ENCODE measurements at regions not wholly inside any gene's neighbourhood (a gene's known extent, or its start where the extent isn't known, plus 50 kb on each side); places are given as distances from the start of the nearest gene placed in this dataset.
"Not testable (repeated sequence)": the region's sequence is repeated elsewhere in the genome, so short reads cannot be mapped to it uniquely, and the experiment has no call there.

DNA sequence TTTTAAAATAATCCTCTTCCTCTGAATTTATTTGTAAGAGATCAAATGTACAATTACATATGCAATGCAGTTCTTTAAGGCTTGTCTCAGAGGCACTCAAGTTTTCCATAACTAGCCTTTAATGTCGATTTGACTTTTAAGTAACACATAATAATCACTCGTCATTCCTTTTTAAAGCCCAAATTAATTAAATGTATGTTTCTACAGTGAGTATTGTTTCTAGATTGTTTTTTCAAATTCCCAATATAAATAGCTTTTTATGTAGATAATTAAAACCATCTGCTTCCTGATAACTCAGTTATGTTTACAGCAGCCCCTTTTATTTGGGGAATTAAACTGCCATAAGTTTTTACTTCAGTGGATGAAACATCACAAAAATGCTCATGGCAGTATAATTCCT, 185.1 kb downstream of the ETNK1 start:
- no peak for DNase-seq (ENCODE audit: low spot score)

DNA sequence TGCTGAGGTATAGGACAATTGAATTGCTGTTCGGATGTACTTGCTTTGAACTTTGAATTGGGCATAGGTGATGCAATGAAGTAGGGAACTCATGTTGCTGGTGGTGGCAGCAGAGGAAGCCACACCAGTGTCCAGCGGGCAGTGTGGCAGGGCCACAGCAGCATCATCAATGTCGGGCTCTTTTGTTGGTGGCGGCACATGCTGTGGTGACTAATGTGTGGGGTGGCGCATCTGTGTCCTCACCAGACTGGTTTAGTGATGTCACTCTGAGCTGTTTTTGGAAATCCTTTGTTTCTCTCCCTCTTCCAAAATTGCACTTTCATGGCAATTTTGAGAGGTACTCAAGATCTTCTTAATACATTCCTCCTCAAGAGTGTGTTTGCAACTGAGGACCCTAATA, 187.6 kb downstream of the ETNK1 start:
- no peak for DNase-seq (ENCODE audit: low spot score)

DNA sequence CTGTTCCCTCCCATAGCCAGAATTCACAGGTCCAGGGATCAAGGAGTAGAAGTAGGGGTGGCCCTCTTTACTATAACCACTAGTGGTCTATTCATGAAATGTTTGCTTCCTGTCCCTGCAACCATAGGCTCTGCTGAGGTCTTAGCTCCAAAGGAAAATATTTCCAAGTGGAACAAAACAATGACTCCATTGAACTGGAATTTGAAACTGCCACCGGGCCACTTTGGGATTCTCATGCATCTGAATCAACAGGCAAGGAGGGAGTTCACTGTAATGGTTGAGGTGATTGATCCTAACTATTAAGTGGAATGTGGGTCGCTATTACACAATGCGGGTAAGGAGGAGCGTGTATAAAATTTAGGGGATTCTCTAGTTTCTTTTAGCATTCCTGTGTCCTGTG, 197.0 kb downstream of the ETNK1 start:
- no peak for DNase-seq (ENCODE audit: low spot score)

DNA sequence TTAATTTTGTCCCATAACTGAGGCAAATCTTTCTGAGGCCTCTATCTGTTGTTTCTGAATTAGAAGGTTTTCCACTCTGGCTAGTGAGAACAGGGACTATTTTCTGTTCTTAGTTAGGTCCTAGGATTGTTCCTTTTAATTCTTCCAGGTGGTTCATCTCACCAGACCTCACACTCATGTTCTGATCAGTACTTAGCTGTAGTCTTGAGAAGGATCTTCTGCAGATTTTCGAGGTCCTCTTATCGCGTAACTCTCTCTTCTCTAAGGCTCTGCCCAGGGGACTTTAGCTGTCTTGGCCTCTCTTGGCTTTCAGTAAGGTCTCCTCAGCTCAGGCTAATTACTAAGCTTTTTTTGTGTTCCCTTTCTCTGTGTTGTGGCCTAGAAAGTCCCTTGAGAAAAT, 201.1 kb downstream of the ETNK1 start:
- DNase-seq (ENCODE audit: low spot score): no peak

DNA sequence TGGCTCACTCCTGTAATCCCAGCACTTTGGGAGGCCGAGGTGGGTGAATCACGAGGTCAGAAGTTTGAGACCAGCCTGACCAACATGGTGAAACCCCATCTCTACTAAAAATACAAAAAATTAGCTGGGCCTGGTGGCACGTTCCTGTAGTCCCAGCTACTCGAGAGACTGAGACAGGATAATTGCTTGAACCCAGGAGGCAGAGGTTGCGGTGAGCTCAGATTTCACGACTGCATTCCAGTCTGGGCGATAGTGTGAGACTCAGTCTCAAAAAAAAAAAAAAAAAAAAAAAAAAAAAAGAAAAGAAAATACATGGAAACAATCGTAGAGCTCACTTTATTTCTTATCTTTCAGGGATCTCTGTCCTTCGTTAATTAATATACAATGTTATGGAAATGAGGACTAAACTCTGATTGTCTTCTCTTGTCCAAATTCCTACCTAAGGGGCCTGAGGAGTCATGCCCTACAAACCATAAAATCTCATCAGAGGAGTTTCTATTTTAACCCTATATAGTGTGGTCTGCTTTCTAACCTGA, 201.5 kb downstream of the ETNK1 start:
- not testable (repeated sequence) for DNase-seq (ENCODE audit: low spot score)

DNA sequence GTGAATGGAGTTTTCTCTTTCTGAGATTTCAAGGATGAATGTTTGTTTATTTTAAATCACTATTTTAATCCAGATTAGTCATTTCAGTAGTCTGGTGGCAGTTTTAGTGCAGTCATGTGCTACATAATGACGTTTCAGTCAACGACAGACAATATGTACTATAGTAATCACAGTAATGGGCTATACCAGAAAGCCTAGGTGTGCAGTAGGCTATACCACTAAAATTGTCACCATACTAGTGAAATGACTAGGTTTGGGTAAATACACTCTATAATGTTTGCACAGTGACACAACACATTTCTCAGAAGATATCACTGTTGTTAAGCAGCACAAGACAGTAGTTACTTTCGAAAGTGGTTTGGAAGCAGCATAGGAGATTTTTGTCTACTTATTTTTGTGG, 203.1 kb downstream of the ETNK1 start:
- no peak for DNase-seq (ENCODE audit: low spot score)

DNA sequence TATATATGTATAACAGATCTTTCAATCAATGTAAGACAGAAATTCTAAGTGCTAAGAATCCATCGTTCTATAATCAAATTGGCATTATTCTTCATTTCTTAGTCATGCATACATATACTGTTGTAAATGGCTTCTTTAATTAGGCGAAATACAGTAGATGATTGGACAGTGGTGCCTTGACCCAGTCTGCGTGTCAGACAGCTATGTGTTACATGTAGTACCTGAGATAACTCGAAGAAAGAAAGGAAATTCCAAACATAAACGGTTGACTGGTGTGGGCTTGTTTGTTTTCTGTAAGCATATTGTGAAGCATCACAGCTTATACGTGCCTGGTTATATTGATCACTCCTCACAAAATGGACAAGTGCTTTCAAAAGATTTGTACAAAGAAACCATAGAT, 210.5 kb downstream of the ETNK1 start:
- no peak for DNase-seq (ENCODE audit: low spot score)

DNA sequence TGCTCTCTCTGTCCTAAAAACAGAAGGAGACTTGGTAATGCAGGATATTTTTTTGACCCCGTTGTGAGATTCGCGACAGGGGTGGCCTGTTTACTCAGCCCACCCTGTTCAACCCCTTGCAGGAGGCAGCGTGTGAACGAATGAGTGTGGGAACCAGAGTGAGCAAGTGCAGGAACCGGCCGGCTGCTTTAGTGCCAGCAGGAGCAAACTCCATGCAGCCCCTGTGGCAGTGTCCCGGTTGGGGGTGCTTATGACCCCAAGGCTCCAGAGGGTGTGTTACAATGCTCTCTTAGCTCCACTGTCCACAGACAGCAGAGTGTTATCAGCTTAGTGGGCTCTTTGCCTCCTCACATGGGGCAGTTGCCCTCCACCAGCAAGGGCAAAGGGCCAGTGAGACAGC, 225.2 kb downstream of the ETNK1 start:
- no peak for DNase-seq (ENCODE audit: low spot score)

DNA sequence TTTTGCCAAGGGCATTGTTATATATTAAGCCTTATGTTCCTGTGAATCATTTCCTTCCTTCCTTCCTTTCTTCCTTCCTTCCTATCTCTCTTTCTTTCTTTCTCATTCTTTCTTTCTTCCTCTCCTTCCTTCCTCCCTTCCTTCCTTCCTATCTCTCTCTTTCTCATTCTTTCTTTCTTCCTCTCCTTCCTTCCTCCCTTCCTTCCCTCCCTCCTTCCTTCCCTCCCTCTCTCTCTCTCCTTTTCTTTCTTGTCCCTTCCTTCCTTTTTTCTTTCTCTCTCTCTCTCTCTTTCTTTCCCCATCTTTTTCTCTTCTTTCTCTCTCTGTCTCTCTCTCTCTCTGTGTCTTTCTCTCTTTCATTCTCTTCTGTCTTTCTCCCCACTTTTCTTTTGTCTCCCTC, 226.6 kb downstream of the ETNK1 start:
- DNase-seq (ENCODE audit: low spot score): no peak

DNA sequence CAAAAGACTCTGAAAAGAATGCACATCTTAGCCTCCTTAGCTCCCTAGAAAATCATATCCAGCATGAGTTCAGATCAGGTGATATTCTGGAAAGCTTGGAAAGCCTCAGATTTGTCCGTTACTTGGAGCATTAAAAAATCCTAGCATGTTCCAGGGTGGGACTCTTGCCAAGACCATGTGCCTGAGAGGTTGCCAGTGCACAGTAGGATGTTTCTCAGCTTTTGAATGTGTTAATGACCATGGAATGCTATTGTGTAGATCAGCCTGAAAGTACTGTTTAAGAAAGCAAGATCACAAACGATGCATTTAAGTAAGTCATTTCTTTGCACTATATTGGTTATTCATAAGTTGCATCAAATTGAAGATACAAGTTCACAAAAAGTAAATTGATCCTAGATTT, 230.5 kb downstream of the ETNK1 start:
- DNase-seq (ENCODE audit: low spot score): no peak

DNA sequence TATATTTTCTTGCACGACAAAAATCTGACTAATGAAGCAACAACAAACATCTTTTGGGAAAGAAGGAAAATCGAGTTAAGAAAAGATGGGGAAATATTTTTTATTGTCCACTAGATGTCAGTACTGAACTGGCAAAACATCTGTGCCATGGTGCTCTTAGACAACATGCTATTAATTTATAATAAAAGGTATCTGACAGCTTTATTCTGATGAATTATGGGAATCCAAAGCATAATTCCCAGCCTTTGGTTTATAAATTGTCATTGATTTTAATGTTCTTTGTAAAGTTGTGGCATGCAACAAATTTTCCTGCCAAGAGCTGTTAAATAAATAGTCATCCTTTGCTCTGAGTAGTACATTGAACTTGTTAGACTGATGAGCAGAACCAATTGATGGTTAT, 231.2 kb downstream of the ETNK1 start:
- peak; percentile 2 for DNase-seq (ENCODE audit: low spot score)

DNA sequence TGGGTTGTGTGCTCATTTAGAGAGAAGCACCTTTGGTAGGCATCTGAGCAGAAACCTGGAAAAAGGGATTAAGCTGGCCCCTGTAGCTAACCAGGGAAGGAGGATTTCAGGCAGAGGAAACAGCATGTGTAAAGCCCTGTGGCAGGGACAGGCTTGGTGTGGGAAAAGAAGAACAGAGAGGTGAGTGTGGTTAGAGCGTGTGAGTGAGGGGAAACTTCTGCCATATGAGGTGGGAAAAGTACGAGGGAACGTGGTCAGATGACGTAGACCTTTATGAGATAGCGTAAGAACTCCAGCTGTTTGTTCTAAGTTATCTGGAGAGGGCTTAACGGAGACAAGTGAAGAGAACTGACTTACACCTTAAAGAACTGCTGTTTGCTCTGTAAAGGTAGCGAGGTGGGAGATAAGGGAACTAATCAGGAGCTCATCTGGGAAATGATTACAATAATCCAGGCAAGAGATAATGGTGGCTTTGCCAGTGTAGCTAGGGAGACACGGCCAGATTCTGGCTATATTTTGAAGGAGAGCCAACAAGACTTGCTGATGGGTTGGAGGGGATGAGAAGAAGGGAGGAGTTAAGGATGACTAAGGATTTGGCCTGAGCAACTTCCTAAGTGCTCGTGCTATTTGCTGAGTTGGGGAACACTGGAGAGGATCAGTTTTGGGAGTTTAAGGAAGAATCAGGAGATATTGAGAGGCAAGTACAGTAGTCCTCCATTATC, 234.0 kb downstream of the ETNK1 start:
- DNase-seq (ENCODE audit: low spot score): no peak

DNA sequence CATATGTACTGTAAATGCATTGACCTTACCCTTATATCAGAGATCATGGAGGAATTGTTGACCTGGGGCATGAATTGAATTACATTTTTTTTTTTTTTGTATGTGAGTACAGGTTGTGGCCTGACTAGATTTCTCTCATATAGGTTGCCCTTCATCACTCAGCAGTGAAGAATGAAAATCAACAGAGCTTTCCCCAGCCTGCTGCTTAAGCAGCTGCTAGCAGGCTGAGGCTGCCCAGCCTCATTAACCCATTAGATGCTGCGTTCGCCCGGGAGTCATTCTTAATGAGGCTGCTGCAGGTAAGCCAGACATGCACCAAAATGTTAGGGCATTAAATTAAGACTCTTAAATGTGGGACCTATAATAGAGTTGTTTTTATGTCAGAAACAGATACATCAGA, 236.0 kb downstream of the ETNK1 start:
- DNase-seq (ENCODE audit: low spot score): no peak

DNA sequence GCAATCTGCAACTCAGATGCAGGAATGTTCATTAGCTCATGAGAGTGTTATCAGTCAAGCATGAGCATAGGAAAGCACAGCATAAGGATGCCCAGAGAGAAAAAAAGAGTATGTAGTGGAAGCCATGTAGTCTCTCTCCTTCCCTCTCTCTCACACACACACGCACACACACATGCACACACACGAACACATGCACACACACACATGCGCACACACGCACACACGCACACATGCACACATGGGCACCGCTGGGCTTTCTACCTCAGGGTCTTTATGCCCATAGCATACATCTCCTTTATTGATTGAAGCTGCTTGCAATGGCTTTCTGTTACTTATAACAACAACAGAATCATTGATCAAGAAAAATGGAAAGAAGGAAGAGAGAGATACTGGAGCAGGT, 240.9 kb downstream of the ETNK1 start:
- no peak for DNase-seq (ENCODE audit: low spot score)

DNA sequence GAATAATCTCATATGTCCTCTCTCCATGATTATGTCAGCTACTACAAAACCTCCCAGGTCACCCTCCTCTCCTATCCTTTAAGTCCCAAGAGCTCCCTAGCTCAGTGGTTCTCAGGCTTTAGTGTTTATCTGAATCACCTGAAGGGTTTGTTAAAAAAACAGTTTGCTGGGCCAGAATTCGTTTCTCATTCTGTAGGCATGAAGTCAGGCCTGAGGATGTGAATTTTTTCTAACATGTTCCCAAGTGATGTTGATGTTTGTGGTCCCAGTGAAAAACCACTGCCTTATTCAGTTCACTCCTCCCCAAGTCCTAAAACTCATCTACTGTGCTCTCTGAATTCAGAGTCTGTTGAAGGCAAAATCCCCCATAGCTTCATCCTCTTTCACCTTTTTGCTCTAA, 241.4 kb downstream of the ETNK1 start:
- no peak for DNase-seq (ENCODE audit: low spot score)

DNA sequence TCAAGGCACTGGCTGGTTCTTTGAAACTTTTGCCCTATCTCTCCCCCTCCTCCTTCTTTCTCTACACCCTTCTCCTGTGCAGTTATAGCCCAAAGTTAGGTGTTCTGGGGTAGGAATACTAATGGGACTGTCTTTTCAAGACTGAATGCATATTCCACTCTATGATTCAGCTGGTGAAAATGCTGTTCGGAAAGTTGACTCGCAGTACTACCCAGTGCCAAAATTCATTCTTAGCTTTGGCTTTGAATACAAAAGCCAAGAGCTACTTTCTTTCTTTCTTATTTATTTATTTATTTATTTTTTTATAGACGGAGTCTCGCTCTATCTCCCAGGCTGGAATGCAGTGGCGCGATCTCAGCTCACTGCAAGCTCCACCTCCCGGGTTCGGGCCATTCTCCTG, 249.2 kb downstream of the ETNK1 start:
- no peak for DNase-seq (ENCODE audit: low spot score)

DNA sequence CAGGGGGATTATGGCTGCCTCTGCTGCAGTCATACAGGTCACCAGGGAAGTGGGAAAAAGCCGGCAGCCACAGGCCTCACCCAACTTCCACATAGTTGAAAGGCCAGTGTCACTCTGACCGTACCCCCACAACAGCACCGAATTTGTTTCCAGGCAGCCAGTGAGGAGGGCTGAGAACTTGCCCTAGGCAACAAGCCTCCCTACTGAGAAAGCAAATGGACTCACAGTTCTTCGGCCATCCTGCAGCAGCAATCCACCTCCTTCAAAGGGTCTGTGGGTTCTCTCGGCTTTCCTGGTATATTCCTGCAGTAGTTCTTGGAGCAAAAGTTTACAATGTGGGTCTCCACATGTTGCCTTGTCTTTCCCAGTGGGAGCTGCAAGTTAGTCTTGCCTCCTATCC, 251.3 kb downstream of the ETNK1 start:
- DNase-seq (ENCODE audit: low spot score): no peak

DNA sequence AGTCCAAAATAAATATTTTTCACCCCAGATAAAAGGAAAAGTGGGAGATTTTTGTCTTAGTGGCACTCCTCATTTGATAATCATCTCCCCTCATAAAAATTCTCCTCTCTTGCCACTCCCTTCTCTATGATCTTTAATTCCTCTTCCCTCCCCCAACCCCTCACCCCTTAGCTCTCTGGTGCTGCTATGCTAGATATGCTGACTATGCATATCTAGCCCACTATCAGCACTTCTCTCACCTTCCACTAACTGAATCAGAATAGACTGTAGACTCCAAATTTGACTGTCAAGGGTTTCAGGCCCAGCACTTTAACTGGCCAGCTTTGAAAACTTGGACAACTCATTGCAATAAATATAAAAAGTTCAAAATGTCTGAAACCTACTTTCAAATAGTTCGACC, 254.2 kb downstream of the ETNK1 start:
- no peak for DNase-seq (ENCODE audit: low spot score)

DNA sequence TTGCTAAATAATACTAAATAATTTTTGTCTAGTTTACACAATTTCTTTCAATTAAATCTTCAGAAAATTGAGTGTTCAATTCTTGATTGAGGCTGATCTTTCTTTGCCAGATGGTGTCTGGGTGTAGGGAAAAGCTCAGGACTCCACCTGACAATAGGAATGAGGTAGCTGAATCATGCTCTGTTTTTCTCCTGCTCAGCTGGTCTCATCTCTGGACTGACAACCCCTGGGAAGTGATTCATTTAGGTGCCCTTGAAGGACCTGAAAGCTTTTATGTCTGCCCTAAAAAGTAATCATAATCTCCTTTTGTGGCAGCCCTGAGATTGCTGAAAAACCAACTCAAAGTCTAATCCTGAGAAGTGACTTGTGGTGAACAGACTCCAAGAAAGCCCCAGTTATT, 255.4 kb downstream of the ETNK1 start:
- DNase-seq (ENCODE audit: low spot score): no peak

DNA sequence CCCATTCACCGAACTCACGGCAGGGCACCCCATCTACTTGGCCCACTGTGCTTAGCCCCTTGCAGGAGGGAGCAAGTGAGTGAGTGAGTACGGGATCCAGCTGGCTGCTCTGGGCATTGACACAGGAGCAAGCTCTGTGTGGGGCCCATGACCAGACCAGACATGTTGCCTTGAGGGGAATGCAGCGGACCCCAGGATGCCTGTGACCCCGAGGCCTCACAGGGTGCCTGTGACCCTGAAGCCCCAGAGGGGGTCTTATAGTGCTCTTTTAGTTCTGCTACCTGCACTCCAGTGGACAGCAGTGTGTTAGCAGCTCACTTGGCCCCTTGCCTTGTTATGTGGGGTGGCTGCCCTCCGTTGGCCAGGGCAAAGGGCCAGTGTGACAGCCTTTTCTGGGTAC, 255.8 kb downstream of the ETNK1 start:
- no peak for DNase-seq (ENCODE audit: low spot score)

DNA sequence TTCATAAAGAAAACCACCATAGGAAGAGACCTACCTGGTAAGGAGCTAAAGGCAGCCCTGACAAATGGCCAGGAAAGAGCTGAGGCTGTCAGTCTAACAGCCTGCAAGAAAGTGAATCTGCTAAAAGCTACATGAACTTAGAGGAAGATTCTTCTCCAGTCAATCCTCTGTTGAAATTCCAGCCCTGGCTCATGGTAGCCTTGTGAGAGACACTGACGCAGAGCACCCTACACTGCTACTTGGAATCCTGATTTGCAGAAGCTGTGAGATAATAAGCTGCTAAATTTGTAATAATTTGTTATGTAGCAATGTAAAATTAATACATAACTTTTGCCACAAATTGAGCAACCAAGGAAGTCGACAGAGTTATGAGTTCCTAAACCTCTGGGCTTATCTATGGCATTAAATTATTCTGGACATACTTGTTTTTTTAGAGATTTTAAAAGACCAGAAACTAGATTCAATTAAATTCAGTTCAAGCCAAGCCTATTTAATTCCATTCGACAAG, 257.0 kb downstream of the ETNK1 start:
- DNase-seq (ENCODE audit: low spot score): no peak

DNA sequence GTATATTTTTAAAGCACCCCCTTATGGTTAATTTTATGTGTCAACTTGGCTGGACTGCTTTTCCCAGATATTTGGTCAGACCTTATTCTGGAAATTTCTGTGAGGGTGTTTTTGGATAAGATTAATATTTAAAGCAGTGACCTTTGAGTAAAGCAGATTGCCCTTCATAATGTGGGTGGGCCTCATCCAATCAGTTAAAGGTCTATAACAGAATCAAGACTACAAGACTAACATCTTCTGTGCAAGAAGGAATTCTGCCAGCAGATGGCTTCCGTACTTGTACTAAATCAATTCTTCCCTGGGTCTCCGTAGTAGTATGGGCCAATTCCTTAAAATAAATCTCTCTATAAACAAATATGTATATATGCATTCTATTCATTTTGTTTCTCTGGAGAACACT, 257.6 kb downstream of the ETNK1 start:
- DNase-seq (ENCODE audit: low spot score): no peak

DNA sequence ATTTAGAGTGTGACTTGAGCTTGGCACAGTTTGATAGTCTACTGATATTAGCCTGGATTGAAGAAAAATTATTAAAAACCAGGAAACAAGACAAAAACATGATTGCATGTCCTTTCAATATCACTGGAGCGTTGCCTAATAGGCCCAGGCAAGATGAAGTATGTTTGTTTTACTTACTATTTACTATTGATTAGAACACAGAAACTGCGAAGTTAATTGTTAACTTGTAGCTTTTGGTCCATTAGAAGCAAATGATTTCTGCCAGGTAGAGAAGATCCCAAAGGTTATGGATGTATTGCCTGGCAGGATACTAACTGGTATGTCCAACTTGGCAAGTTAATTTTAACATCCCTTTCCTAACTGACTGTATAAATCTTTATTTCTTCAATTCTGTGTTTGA, 268.9 kb downstream of the ETNK1 start:
- DNase-seq (ENCODE audit: low spot score): no peak

DNA sequence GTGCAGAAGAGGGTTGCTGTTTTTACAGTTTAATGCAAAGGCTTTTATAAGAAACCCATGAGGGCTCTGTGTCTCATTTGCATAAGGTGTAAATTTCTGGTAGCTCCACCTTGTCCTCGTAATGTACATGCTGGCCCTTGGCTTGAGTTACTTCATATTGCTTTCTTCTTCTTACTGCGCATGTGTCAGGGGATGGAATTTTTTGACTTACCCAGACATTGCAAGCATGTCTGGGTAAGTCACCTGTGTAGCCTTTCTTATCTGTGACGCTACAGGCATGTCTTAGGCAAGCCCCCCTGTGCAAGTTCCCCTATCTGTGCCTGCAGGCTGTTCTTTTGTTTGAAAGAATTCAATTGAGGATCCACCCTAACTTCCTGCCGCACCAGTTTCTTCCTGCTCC, 274.2 kb downstream of the ETNK1 start:
- no peak for DNase-seq (ENCODE audit: low spot score)

Data from hematopoietic multipotent progenitor cell treated with erythropoietin and hydrocortisone succinate and interleukin-3 and kit ligand, for 15 days (in vitro differentiated cells).